Mucosa of rectum (tissue), 2 donors: ENCODE measurements at regions not wholly inside any gene's neighbourhood (a gene's known extent, or its start where the extent isn't known, plus 50 kb on each side); places are given as distances from the start of the nearest gene placed in this dataset.

Source experiments
- H3K27ac ChIP-seq, 2 donors: one replicate each; pipeline ENCODE4 v1.7.0; 2013; ENCODE audit warnings: inconsistent platforms in 2 of 2, low read depth in 2 of 2, low read length in 2 of 2
- H3K27me3 ChIP-seq, 2 donors: one replicate each; pipeline ENCODE4 v1.7.0; 2013; ENCODE audit warnings: low read length in 2 of 2; ENCODE audit not compliant: control insufficient read depth in 2 of 2, insufficient read depth in 2 of 2
- H3K36me3 ChIP-seq, 2 donors: one replicate each; pipeline ENCODE4 v1.7.0; 2013; ENCODE audit warnings: low read length in 2 of 2; ENCODE audit not compliant: control insufficient read depth in 2 of 2, insufficient read depth in 2 of 2
- H3K4me1 ChIP-seq, 2 donors: one replicate each; pipeline ENCODE4 v1.7.0; 2013; ENCODE audit warnings: low read length in 2 of 2, mild to moderate bottlenecking in 1 of 2; ENCODE audit not compliant: control insufficient read depth in 2 of 2, insufficient read depth in 2 of 2
- H3K4me3 ChIP-seq, 2 donors: one replicate each; pipeline ENCODE4 v1.7.0; 2013; ENCODE audit warnings: low read length in 2 of 2
- H3K9ac ChIP-seq, 2 donors: one replicate each; pipeline ENCODE4 v1.7.0; 2013; ENCODE audit warnings: low read length in 2 of 2, low read depth in 1 of 2, mild to moderate bottlenecking in 1 of 2
- H3K9me3 ChIP-seq, 2 donors: one replicate each; pipeline ENCODE4 v1.7.0; 2013; ENCODE audit warnings: low read length in 2 of 2; ENCODE audit not compliant: control insufficient read depth in 2 of 2
- donor health status: healthy.
- donor health status: Normal muscosa, but diverticular disease.

- Histone ChIP-seq H3K9me3 (no peaks in the 10 kb centered on the region), H3K4me1 (peaks cover 0 to 2% of the 10 kb centered on the region in 2 donors), H3K4me3 (no peak overlapping the region), H3K27me3 (no peaks in the 10 kb centered on the region), H3K9ac (no peak overlapping the region), H3K27ac (no peak overlapping the region), H3K36me3 (no peaks in the 10 kb centered on the region)
These were observed 366.6 kb upstream of the CLNK start for GRCh38 chr4:11051181-11051580.

- H3K36me3 ChIP-seq: no peaks in the 10 kb centered on the region
- no peak overlapping the region for H3K9ac ChIP-seq
- H3K27me3 ChIP-seq: no peaks in the 10 kb centered on the region
- peaks cover 0 to 2% of the 10 kb centered on the region in 2 donors for H3K4me1 ChIP-seq
- H3K4me3 ChIP-seq: no peak overlapping the region
- no peak overlapping the region for H3K27ac ChIP-seq
- no peaks in the 10 kb centered on the region for H3K9me3 ChIP-seq
These were observed 366.2 kb upstream of the CLNK start for GRCh38 chr4:11050766-11051165.

GRCh38 chr4:11049001-11049400 is 364.4 kb upstream of the CLNK start:
- H3K27me3 ChIP-seq: no peaks in the 10 kb centered on the region
- H3K36me3 ChIP-seq: no peaks in the 10 kb centered on the region
- H3K9ac ChIP-seq: no peak overlapping the region
- peaks cover 0 to 2% of the 10 kb centered on the region in 2 donors for H3K4me1 ChIP-seq
- no peak overlapping the region for H3K4me3 ChIP-seq
- no peak overlapping the region for H3K27ac ChIP-seq
- H3K9me3 ChIP-seq: no peaks in the 10 kb centered on the region

GRCh38 chr4:11042760-11043159 is 358.2 kb upstream of the CLNK start:
- H3K4me3 ChIP-seq: no peak overlapping the region
- H3K27ac ChIP-seq: no peak overlapping the region
- H3K27me3 ChIP-seq: no peaks in the 10 kb centered on the region
- H3K9ac ChIP-seq: no peak overlapping the region
- no peaks in the 10 kb centered on the region for H3K36me3 ChIP-seq
- no peaks in the 10 kb centered on the region for H3K9me3 ChIP-seq
- peaks cover 0 to 3% of the 10 kb centered on the region in 2 donors for H3K4me1 ChIP-seq

- Histone ChIP-seq H3K4me1 (peaks cover 0 to 3% of the 10 kb centered on the region in 2 donors), H3K9ac (no peak overlapping the region), H3K27ac (no peak overlapping the region), H3K36me3 (no peaks in the 10 kb centered on the region), H3K9me3 (no peaks in the 10 kb centered on the region), H3K4me3 (no peak overlapping the region), H3K27me3 (no peaks in the 10 kb centered on the region)
These were observed 355.1 kb upstream of the CLNK start for GRCh38 chr4:11039634-11040131.

GRCh38 chr4:11038926-11039325 is 354.4 kb upstream of the CLNK start:
- Histone ChIP-seq H3K4me1 (peaks cover 0 to 3% of the 10 kb centered on the region in 2 donors), H3K4me3 (no peak overlapping the region), H3K36me3 (no peaks in the 10 kb centered on the region), H3K27me3 (no peaks in the 10 kb centered on the region), H3K9me3 (no peaks in the 10 kb centered on the region), H3K9ac (no peak overlapping the region), H3K27ac (no peak overlapping the region)

- Histone ChIP-seq H3K36me3 (no peaks in the 10 kb centered on the region), H3K4me1 (peaks cover 0 to 3% of the 10 kb centered on the region in 2 donors), H3K27ac (no peak overlapping the region), H3K9ac (no peak overlapping the region), H3K27me3 (no peaks in the 10 kb centered on the region), H3K4me3 (no peak overlapping the region), H3K9me3 (no peaks in the 10 kb centered on the region)
These were observed 353.1 kb upstream of the CLNK start for GRCh38 chr4:11037637-11038036.

- no peaks in the 10 kb centered on the region for H3K36me3 ChIP-seq
- no peaks in the 10 kb centered on the region for H3K4me1 ChIP-seq
- no peak overlapping the region for H3K9ac ChIP-seq
- H3K4me3 ChIP-seq: no peak overlapping the region
- H3K9me3 ChIP-seq: no peaks in the 10 kb centered on the region
- H3K27me3 ChIP-seq: no peaks in the 10 kb centered on the region
- no peak overlapping the region for H3K27ac ChIP-seq
These were observed 343.8 kb upstream of the CLNK start for GRCh38 chr4:11028334-11028733.

GRCh38 chr4:11021333-11021732 is 336.8 kb upstream of the CLNK start:
- Histone ChIP-seq H3K9me3 (no peaks in the 10 kb centered on the region), H3K9ac (no peak overlapping the region), H3K27ac (no peak overlapping the region), H3K4me1 (no peaks in the 10 kb centered on the region), H3K36me3 (no peaks in the 10 kb centered on the region), H3K27me3 (no peaks in the 10 kb centered on the region), H3K4me3 (no peak overlapping the region)

GRCh38 chr4:11019451-11020240 is 335.1 kb upstream of the CLNK start:
- no peaks in the 10 kb centered on the region for H3K36me3 ChIP-seq
- H3K27me3 ChIP-seq: no peaks in the 10 kb centered on the region
- no peak overlapping the region for H3K9ac ChIP-seq
- no peak overlapping the region for H3K27ac ChIP-seq
- H3K4me1 ChIP-seq: no peaks in the 10 kb centered on the region
- no peak overlapping the region for H3K4me3 ChIP-seq
- H3K9me3 ChIP-seq: no peaks in the 10 kb centered on the region
